HG03342 (cell line): ENCODE measurements at regions not wholly inside any gene's neighbourhood (a gene's known extent, or its start where the extent isn't known, plus 50 kb on each side); places are given as distances from the start of the nearest gene placed in this dataset.
"Not testable (repeated sequence)": the region's sequence is repeated elsewhere in the genome, so short reads cannot be mapped to it uniquely, and the experiment has no call there.

Source experiments
- ATAC-seq: cut with Tn5 transposase; IDR thresholded peaks from one replicate; pipeline ENCODE4 v1.9.1; 2021; ENCODE audit warnings: mild to moderate bottlenecking, moderate library complexity; ENCODE audit not compliant: unreplicated experiment

DNA sequence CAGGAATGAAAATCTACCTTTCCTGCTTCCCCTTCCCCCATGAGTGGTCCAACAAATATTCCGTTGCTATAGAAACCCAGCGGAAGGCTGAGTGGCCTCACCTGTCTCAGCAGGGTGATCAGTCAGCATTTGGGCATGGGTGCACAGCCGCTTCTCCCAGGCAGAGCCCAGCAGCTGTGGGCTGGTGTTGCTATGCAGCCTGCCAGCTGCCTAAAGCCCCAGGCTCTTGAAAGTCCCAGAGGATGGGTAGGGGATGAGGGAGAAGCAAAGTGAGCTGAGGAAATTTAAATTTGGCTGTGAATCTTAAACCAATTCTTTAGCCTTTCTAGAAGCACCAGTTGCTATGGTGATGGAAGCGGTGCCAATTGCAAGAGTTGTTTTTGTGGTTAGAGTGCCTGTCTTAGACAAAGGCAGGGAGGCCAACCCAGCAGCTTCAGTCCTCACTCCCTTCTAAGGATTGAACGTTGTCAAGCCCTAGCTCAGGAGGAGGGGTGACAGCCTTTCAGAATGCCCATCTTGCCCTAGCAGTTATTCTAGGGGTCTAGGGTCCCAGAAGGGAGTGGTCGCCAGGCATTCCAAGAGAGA is 151.5 kb upstream of the PITX1 start:
- ATAC-seq = no peak

- no peak for ATAC-seq
These were observed 150.6 kb upstream of the PITX1 start for GRCh38 chr5:135184646-135185045.

DNA sequence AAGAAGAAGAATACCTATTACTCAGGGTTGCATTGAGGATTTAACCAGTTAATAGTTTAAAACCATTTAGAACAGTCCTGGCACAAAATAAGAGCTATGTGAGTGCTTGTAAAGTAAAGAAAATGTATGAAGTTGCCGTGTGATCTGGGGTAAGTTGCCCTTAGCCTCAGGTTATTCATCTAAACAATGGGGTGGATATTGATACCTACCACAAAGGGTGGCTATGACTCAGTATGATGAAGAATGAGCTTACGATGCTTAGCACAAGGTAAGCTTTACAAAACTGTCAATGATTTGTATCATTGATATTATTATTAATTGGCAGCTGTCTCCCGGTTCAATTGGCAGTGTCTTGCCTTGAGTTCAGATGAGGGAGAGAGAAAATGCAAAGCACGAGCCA is 149.4 kb upstream of the PITX1 start:
- no peak for ATAC-seq

GRCh38 chr5:135182675-135183074 is 148.6 kb upstream of the PITX1 start:
- ATAC-seq = no peak

DNA sequence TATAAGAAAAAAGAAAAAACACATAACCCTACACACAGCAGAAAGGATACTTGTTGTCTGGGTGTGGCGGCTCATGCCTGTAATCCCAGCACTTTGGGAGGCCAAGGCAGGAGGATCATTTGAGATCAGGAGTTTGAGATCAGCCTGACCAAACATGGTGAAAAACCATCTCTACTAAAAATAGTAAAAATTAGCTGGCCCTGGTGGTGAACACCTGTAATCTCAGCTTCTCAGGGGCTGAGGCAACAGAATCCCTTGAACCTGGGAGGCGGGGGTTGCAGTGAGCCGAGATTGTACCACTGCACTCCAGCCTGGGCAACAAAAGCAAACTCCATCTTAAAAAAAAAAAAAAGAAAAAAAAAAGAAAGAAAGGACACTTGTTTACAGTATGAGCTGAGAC is 147.6 kb upstream of the PITX1 start:
- ATAC-seq = no peak

DNA sequence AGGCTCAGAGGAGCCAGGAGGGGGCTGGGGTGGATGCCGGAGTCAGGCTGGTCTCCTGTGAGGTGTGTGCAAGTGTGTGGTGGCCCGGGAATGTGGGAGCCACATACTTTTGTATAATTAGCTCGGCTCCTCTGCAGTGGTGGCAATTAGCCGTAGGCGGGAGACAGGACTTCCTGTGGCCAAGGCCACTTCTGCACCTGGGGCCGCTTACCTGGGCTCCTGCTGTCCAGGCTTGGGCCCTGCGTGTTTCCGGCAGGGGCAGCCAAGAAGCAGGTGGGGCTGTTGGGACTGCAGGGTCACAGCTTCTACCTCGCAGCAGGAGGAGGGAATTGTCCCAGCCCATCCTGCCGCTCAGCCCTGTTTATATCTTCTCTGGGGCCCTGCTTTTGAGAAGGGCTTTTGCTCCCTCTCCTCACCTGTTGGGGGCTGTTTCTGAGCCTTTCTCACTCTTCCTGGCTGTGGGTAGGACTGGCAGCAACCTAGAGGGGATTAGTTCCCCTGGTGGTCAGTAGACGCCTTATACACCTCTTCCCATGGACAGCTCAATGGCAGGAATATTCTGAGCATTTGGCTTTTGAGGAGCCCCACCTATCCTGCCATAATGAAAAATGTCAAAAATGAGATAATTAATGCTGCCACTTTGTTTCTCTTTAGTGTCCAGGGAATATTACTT is 145.4 kb upstream of the PITX1 start:
- ATAC-seq = no peak

DNA sequence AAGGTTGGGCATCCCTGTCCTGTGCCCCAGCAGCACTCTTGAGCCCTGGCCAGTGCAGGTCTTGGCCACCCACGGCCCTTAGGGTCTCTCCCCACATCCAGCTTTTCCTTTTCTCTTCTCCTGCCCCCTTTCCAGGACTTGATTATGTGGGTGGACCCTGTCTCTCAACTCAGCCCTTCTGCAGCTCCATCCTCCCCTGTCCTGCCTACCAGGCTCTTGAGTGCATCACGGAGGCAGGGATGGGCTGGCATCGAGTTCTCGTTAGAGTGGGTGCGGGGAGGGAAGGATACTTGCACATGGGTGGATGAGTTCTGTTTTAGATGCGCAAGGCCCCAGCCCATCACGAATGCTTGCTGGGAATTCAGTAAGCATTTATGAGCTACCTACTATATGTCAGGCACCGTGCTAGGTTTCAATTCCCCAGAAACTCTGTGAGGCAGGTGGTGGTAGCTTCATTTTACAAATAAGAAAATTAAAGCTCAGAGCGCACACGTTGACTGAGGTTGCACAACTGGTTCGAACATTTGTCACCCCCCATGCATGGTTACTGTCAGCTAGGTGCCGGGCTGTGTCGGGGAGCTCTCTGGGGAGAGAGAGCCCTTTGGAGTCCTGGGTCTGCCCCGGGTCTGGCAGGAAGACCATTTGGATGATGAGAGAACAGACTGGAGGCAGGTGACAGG is 144.6 kb upstream of the PITX1 start:
- no peak for ATAC-seq

GRCh38 chr5:135177591-135177990 is 143.6 kb upstream of the PITX1 start:
- ATAC-seq = no peak

GRCh38 chr5:135176991-135177390 is 143.0 kb upstream of the PITX1 start:
- no peak for ATAC-seq

DNA sequence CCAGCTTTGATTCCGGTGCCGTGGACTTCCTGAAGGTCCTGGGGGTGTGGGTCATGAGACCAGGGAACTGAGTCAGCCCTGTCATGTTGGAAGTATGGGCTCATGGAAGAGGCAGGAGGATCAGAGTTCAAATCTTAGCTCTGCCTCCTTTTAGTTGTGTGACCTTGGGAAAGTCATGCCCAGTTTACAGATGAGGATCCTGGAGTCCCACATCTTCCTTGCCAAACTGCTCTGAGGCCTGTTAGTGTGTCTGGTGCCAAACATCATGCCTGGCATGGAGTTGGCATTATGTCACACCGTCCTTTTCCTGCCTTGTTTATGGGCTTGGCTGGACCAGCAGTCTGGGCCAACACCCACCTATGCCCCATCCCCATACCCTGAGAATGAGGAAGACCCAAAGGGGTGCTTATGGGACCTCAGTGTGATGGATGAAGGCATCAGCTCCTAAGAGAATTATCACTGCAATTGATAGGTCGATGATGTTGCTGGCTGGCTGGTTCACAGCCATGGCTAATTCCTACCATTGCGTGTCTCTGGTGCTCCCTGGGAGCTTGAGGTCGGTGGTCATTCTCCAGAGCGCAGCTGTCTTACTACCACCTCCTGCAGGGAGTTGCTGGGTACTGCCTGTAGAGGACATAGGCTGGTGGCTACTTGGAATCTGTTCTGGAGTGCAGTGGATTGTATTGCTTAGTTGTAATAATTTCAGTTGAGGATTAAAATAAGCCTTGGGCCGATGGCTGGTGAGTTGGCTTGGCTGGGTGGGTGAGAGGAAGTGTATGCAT is 140.5 kb upstream of the PITX1 start:
- ATAC-seq = no peak

- ATAC-seq = no peak
These were observed 139.7 kb upstream of the PITX1 start for GRCh38 chr5:135173662-135174290.

- no peak for ATAC-seq
These were observed 138.7 kb upstream of the PITX1 start for GRCh38 chr5:135172718-135173117.

- ATAC-seq = no peak
These were observed 137.3 kb upstream of the PITX1 start for GRCh38 chr5:135171336-135171735.

DNA sequence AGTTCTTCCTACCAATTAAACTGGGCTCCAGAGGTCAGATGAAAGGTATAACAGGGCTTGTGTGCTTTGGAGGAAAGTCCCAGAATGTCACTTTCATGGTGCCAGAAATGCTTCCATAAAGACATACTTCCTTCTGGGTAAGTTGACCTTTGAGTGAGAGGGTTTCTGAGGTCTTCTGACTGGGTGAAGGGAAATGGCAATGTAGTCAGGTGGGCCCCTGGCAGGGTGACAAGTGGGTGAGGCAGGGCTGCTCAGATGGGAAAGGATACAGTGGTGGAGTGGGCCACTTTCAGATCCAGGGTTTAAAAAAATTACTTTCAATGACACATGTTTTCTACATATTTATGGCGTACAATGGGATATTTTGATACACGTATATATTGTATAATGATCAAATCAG is 136.5 kb upstream of the PITX1 start:
- ATAC-seq = no peak

- ATAC-seq = no peak
These were observed 135.7 kb upstream of the PITX1 start for GRCh38 chr5:135169753-135170152.

- ATAC-seq = no peak
These were observed 133.6 kb upstream of the PITX1 start for GRCh38 chr5:135167634-135168033.

DNA sequence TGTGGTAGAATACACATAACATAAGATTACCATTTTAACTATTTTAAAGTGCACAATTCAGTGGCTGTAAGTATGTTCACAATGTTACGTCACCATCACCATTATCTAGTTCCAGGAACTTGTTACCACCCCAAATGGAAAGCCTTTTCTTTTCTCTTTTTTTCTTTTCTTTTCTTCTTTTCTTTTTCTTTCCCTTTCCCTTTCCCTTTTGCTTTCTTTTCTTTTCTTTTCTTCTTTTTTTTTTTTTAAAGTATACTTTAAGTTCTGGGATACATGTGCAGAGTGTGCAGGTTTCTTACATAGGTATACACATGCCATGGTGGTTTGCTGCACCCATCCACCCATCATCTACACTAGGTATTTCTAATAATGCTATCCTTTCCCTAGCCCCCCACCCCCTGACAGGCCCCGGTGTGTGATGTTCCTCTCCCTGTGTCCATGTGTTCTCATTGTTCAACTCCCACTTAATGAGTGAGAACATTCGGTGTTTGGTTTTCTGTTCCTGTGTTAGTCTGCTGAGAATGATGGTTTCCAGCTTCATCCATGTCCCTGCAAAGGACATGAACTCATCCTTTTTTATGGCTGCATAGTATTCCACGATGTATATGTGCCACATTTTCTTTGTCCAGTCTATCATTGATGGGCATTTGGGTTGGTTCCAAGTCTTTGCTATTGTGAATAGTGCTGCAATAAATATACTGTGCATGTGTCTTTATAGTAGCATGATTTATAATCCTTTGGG is 131.0 kb upstream of the PITX1 start:
- not testable (repeated sequence) for ATAC-seq

DNA sequence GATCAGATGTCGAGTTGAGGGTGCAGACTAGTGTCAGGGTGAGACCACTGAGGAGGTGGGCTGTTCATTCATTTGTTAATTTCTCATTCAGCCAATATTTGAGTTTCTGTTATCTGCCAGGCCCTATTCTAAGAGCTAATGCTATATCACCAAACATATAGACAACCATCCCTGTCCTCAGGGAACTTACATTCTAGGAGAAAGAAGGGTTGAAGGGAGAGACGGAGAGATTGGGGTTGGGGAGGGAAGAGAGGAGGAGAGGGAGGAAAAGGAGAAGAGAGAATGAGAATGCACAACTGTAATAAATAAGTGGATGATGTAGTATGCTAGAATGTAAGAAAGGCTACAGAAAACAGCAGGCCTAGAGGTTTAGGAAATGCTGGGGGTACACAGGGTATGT is 129.9 kb upstream of the PITX1 start:
- ATAC-seq = no peak

DNA sequence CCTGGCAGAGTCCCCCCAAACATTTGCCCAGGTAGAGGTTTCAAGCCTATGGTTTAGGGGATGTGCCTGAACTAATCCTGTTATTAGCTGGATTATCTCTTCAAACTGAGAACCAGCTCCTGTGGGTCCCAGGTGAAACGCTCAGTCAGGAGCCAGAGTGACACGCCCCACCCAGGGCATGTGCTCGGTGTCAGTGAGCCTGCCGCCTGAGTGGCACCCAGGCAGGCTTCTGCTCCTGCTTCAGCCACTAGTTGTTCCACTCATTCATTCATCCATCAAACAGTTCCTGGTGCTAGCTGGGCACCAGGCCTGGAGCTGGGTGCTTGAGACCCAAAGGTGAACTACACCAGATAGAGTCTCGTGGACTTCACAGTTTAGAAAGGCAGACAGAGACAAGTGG is 129.4 kb upstream of the PITX1 start:
- no peak for ATAC-seq

DNA sequence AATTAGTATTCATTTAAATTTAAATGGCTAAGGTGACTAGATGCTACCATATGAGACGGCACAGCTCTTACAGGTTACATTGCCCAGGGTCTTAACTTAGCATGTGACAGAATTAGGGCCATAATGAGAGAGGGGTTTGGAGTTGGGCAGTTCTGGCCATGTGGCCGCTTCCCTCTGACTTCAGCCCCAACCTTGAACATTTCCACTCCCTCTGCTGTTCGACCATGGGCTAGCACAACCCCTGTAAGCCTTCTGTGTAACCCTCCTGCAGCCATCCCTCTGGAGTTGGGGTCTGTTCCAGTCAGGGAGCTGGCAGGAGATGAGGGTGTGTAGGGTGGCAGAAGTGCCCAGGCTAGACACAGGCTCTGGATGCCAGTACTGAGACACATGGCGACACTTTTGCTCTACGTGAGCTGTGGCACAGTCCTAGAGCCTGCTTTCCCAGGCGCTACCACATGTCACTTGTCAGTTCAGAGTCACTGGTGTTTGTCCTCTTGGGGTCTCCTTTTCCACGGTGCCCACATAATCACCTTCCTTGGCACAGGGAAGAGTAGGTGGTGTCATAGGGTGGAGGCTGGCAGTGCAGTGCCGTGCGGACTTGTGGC is 128.7 kb upstream of the PITX1 start:
- no peak for ATAC-seq
